Ureter (tissue), 1 donor: ENCODE measurements at regions not wholly inside any gene's neighbourhood (a gene's known extent, or its start where the extent isn't known, plus 50 kb on each side); places are given as distances from the start of the nearest gene placed in this dataset.

Experiments used
- DNase-seq: peaks from one replicate; pipeline ENCODE4 v3.0.0-alpha.2; 2020; ENCODE audit warnings: low spot score
- donor health status: DM: yes; HTN: yes; CAD: no.

DNA sequence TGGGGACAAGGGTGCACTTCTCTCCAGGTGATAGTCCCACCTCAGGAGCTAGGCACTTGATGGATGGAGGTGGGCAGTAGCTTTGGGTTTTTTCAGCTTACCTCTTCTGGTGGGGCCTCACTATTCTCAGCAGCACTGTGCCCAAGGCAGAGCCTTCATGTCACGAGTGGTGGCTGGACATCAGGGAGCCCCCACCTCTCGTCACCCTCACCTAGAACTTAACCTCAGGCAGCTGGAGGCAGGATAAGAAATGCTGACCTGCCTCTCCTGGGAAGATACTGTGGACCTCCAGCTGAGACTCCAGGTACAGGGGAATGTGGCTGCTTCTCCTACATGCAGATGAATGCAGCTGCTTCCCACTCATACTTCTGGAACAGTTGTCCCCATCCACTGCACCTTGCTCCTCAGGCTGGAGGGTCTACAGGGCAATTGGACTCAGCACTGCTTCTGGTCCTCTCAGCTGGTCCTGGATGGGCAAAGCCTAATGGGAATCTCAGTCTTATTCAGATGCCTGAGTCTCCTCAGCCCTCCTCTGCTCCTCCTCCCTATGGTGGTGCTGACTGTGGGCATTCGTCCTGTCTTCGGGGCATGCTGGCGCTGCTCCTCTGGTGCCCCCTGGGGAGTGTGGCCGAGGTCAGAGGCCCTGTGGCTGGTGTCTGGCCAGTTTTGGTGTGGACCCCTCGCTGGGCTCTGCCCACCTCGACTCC is 129.9 kb downstream of the KLF13 start:
- DNase-seq = no peak

DNA sequence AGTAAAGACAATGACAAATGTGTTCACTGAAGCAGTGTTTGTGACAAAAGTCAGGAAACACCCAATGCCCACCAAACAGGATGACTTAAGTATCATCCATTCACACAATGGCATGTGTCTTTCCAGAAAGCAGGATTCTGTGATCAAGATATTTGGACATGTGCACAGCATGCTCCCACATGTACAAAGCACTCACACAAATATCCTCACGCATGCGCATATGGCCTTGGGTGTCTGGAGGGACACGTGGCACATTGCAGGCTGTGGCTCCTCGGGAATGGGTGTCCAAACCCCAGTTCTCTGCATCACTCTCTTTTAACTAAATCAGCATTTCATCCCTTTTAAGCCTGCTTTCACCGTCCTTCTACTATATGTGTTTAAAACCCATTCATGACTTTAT is 130.5 kb downstream of the KLF13 start:
- no peak for DNase-seq

DNA sequence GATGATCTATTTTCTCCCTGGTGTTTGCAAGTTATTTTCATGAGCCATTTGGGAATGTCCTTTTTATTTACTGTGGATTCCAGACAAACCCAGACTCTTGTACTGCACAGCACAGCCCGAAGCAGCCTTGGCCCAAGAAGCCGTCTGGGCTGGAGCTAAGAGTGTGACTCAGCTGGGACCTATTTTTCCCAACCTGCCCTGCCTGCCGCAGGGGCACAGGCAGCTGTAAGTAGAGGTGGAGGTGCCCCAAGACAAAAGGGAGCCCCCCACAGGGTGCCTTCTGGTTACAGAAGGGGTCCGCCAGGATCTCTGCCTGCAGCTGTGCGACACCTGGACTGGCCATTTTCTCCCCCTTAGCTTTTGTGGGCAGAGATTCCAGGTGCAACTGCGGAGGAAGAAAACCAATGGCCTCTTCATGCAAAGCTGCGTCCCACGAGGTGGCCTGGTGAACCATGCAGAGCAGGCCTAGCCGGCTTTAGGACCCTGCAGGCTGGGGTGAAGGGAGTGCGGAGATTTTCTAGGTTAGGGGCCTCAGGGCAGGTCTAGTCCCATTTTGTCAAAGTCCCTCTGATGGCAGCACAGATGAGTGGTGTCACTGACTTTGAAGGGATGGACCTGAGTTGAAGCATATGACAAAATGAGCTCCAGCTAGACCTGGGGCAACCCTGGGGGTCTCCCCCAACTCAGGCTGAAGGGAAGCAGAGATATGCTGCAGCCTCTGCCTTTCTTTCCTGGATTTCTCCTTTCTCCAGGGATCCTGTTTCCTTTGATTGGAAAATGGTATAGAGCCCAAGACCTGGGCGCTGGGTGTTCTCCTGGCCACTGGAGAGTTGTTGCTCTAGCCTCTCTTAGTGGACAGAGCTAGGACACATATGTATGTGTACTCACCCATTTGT is 131.2 kb downstream of the KLF13 start:
- peak; percentile 41 for DNase-seq

DNA sequence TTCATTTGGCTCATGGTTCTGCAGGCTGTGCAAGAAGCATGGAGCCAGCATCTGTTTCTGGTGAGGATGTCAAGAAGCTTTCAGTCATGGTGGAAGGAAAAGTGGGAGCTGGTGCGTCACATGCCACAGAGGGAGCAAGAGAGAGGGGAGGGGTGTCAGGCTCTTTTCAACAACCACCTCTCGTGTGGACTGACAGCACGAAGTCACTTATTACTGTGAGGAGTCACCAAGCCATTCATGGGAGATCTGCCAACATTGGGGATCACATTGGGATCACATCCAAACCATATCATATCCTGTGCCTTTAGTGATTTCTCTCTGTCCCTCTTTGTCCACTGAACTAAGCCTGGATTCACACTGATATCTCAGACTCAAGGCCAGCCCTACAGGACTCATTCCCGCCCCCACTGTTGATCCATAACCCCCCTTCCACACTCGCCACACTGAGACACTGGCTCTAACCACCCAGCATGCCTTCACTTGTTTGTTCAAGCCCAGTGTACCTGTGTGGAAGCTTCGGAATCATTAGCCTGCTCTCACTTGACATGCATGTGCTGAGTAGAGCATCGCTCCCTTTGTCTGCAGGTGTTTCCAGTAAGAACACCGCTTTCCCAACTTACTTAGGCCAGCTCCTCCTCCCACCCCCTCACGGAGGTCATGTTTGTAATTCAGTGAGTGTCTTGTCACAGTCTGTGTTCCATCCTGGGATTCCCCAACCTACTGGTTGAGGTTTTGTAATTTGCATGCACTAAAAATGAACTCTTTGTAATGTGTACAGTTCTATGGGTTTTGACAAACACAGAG is 132.2 kb downstream of the KLF13 start:
- DNase-seq = peak; percentile 30

DNA sequence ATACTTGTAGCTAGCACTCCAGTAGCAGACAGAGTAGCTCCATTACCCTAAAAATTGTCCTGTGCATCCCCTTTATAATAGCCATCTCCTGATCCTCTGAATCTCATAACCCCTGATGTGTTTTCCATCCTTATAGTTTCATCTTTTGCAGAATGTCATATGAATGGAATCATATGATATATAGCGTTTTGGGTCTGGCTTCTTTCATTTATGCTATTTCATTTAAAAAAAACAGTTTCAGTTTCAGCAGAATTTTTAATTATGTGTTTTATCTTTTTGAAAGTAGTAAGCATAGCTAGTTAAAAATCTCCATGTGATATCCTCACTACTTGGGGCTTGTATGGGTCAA is 132.7 kb downstream of the KLF13 start:
- DNase-seq = no peak

DNA sequence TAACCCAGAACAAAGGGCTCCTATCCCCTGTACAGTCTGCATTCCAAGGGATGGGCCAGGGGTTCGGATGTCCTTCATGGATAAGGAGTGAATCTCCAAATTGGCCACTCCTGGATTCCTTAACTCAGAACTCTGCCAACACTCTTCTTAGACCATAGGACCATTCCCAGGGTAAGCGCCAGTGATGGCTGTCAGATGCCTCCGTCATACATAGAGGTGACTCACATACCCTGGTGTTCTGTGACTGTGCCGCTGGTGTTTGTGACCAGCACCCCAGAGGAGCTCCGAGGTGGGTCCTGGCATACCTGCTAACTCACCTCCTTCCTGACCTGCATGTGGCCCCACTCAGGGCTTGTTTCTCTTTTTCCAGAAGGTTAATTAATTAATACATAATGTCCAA is 134.7 kb downstream of the KLF13 start:
- DNase-seq = peak; percentile 18

DNA sequence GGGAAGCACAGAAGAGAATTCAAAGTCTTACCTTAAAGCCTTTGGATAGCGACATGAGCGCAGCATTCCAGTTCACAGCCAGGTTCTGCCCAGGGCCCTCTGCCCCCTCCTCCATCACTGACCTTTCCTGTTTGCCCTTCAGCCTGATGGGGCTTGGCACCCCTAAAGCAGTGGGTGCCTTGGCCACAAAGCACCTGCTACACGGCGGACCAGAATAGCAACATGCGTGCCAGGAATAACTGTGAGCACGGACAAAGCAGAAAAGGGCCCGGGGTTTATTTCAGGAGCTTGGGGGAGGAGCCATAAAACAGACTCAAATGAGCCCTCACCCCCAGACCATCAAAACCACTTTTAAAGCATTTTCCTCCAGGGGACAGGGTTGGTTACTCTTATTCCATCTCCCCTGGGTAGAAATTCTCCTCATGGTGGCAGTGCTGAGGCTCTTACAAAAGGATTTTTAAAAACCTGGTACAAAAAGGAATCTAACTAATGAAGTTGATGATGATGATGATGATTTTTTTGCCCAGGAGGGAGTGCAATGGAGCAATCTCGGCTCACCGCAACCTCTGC is 135.4 kb downstream of the KLF13 start:
- peak; percentile 5 for DNase-seq

DNA sequence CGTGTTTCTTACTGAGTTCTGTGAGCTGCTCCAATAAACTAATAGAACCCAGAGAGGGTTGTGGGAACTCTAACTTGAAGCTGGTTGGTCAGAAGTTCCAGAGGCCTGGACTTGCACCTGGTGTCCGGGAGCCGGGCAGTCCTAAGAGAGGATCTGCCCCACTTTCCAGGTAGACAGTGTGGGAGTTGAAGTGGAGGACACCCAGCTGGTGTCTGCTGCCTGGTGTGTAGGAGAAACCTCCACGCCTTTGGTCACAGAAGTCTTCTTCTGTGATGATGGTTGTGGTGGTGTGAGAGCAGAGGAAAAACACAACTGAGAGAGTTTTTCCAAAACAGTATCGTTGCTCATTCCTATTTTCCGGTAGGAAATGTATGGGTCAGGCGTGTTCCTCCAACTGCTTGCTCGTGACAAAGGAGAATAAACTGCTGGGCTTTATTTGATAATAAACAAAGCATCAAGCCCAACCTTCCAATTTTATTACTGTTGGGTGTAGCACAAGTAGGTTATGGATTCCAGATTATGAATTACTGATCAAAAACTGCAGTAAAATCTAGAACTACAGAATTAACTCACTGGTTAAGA is 137.0 kb downstream of the KLF13 start:
- peak; percentile 14 for DNase-seq

DNA sequence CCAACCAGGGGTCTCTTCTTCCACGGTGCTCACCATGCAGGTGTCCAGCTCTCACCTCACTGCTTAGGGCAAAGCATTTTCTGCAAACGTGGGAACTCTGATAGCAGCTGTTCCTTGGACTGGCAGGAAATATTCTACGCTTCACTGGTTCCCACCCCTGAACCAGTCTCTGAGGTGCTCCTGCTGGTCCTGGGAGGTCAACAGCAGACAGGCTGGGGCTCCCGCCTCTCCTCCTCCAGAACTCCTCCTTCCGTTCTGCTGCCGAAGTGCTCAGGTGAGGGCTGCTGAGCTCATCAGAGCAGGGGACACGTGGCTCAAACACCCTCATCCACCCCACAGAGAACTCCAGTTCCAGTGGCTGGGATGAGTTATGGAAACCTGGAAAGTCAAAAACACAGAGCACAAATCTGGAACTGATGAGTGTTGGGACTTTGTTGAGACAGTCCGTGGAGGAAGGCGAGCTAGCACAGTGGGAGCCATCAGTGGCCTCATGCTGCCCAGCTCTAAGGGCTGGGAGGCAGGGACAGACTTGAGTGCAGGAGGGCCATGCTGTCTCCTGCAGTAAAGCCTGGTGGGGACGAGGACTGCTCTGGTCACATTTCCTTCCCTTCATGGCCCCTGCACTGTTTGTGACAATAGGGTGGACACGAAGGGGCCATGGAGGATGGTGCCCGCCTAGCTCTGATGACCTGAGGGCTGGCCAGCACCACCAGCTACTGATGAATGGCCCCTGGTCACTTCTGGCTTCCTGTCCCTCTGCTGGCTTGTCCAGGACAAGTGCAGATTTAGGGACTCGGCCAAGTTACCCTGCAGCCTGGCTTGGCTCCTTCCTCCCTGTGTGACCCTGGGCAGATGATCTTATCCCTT is 137.8 kb downstream of the KLF13 start:
- peak; percentile 38 for DNase-seq

DNA sequence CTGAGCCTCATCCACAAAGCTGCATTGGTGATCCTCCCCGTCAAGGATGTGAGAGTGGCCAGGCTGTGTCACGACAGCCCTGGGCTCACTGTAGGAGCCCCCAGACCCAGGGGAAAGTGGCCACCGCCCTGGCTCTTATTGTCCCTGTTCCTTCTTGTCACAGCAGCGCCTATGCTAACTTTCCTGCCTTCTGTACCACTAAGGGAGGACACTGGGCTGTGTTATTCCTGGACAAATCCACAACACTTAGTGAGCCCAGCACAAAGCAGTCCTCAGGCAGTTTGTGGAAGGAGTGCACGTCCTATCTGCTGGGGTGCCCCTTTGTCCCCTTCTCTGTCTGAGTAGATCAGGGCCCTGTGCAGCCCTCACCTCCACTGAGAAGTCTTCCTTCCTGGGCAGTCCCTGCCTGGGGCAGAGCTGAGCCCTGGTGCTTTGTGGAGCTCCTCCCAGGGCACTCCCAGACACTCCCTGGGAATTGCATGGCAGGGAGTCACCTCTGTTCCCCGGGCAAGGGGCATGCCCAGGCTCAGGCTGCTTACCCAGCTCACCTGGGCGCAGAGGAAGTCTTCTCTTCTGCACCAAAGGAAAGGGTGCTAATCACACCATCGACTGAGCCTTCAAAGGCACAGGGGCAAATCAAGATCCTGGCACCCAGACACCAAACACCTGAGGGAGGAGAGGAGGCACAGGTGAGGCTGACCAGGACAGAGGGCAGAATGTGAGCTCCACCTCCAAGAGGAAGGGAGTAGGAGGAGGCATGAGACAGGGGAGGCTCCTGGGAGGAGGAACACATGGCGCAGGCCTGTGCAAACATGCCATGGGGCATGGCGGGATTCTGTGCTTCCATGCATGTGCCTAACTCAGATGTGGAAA is 138.7 kb downstream of the KLF13 start:
- DNase-seq = peak; percentile 66

DNA sequence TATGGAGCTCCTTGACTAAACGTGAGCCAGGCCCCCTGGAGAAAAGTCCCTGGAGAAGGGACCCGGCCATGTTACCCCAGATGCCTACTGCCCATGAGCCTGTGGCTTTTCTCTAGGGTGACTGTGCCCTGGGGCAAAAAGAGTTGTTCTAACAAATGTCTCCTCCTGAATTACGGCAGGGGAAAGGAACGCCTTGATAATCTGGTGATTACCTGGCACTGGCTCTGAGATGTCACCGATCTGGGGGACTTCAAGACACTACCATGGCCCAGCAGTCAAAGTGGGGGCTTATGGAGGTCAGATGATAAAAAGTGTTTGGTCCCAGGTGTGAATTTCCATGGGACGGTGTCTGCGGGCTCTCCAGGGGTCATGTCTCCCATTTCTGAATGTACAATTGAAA is 140.7 kb downstream of the KLF13 start:
- DNase-seq = no peak

DNA sequence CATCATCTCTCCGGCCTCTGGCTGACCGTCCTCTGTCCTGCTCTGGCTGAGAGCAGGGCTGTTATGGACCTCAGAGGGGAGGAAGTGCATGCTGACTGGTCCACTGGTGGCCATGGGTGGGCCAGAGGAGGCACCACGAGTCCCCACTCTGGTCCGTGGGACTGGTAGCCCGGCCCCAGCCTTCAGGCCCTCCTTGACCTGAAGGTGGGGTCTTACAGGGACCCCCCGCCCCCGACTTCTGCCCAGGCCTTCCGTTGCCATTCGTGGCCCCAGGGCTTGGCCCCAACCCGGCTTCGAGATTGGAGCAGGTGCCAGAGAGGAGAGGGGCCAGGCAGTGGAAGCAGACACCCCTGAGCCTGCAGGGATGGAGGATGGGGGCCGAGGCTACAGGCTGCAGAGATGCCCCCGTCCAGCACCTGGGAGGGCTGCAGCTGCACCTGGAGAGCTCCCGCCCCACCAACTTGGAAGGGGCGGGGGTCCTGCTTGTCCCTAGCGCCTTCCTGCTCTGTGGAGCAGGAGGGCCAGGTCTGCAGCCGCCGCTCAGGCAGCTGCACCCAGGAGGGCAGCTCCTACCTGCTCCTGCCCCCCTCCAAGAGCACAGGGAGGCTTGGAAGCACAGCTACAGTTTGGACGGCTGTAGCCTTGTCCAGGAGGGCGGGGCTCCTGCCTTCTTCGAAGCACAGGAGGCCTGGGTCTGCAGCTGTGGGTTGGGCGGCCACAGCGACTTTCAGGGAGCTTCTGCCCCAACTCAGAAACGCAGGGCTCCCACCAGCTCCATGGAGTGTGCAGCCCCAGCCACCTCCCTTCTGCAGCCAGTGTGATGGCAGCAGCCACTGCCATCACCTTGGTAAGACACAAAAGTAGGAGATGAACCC is 142.5 kb downstream of the KLF13 start:
- DNase-seq = no peak

DNA sequence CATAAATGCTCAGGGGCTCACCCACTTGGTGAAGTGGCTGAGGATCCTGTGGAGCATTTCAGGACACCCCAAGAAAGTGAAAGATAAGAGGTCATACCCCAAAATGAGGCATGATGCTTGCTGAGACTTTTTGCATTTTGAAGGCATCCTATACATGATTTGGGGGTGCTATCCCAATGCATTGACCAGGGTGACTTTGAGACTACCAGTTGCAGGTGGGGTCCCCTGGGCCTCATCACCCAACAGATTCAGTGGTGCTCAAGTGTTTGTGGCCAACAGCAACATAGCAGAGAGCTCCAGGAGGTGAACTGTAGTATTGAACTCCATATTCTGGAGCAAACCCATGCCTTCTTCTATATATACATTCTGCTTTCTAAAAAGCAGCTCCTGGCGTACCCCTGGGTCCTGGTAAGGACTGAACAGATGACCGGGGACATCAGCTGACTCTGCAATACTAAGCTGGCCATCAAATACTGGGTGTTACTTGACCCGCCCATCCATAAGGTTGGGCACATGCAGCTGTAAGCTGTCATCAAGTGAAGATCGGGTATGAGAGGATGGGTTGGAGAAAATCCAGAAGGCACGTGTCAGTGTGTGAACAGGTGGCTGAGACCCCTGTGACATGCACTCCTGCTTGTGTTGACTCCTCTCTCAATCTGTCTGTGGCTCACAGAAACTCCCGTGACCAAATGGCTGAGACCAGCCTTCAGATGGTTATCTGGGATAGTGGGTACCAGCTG is 143.3 kb downstream of the KLF13 start:
- no peak for DNase-seq

DNA sequence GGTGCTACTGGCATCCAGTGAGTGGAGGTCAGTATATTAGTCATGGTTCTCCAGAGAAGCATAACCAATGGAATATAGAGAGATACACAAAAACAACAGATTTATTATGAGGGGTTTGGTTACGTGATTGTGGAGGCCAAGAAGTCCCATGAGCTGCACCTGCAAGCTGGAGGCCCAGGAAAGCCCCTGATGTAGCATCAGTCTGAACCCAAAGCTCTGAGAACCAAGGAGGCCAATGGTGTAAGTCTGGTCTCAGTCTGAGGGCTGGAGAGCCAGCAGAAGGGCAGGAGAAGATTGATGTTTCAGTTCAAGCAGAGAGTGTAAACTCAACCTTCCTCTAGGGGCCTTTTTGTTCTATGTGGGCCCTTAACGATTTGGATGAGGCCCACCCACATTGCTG is 144.1 kb downstream of the KLF13 start:
- no peak for DNase-seq

DNA sequence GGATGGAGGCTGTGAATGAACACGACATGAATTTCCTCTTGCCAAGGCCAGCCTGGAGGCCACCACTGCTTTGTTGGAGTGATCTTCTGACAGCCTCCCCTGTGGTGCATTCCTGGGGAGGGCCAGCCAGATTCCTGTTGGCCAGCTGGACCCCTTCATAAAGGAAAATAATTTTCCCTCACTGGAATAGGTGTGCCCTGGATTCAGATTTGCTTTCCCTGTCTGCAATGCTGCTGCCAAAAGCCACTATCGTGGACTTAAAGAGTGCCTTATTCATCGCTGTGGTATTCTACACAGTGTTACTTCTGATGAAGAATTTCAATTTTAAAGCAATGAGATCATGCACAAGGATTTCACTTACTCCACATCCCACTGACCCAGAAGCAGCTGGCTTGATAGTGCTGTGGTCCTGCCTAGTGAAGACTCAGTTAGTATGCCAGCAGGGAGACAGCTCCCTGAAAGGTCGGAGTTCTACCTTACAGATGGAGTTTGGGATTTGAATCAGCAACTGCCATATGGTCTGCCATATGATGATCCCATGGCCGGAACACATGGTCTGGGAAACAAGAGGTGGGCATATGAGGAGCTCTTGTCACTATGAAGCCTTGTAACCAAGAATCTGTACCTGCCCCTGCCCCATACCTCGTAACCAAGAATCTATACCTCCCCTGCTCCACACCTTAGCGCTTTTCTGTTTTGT is 145.2 kb downstream of the KLF13 start:
- DNase-seq = peak; percentile 24

DNA sequence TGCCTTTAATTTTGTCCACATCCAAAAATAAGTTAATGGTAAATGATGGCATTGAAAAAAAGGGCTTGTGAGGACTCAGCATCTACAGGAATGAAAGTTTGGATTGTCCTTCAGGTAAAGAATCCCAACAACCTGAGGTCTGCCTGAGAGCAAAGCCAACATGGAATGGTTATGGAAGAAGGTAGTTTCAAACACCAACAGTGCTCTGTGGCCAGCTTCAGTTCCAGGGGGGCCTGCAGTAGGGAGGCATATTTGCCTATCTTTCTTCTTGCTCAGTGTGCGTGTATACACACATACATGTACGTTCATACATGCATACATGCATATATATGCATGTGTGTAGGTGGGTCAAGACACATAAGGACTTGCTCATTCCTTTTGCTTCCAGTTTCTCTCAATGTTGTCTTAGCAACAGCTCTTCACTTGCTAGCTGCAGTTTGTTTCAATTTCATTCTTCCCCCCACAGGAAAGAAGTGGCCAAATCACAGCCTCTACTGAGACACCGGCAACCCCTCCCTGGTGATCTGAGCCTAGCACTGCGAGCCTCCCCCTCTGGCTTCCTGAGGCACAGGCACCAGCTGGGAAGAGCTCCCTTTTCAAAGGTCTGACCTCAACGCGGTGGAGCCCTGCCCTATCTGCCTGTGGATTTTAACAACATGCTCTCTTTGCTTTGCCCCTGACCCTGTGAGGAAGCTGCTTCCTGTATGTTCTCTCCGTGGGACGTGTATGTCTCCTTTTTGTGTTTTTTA is 146.2 kb downstream of the KLF13 start:
- peak; percentile 50 for DNase-seq
